ENCODE measurements at regions not wholly inside any gene's neighbourhood (a gene's known extent, or its start where the extent isn't known, plus 50 kb on each side); places are given as distances from the start of the nearest gene placed in this dataset.

DNA sequence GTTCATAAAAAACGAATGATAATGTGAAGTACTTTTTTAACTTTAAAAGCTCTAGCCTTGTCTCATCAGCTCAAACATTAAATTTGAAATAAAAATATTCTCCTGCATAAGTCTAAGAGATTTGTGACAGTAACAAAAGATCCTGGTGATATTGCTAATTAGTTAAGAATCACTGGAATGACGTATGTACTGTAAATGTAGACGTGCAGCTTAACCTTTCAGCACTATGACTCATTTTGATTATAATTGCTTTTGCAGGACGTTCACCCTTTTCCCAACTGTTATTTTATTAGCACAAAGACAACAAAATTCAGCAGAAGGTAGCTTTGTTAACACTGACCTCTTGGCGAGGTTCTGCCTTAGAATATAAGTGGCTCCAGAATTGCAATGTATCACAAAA lies 68.6 kb downstream of the TENT5A start:
- Mint-ChIP-seq H3K27me3 (ENCODE audit: unreplicated experiment) (no peaks in the 10 kb centered on the region), H3K36me3 (ENCODE audit: insufficient read depth, unreplicated experiment) (no peaks in the 10 kb centered on the region), H3K4me1 (ENCODE audit: low read depth, unreplicated experiment) (peaks cover 6% of the 10 kb centered on the region), H3K4me3 (ENCODE audit: low read depth, unreplicated experiment) (no peak overlapping the region), H3K9me3 (ENCODE audit: low read depth, unreplicated experiment) (no peaks in the 10 kb centered on the region), H3K27ac (ENCODE audit: unreplicated experiment) (no peak overlapping the region)
- DNase-seq = no peak
- TF ChIP-seq, protein P1, sequence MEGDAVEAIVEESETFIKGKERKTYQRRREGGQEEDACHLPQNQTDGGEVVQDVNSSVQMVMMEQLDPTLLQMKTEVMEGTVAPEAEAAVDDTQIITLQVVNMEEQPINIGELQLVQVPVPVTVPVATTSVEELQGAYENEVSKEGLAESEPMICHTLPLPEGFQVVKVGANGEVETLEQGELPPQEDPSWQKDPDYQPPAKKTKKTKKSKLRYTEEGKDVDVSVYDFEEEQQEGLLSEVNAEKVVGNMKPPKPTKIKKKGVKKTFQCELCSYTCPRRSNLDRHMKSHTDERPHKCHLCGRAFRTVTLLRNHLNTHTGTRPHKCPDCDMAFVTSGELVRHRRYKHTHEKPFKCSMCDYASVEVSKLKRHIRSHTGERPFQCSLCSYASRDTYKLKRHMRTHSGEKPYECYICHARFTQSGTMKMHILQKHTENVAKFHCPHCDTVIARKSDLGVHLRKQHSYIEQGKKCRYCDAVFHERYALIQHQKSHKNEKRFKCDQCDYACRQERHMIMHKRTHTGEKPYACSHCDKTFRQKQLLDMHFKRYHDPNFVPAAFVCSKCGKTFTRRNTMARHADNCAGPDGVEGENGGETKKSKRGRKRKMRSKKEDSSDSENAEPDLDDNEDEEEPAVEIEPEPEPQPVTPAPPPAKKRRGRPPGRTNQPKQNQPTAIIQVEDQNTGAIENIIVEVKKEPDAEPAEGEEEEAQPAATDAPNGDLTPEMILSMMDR (IDR thresholded peaks at IDR 0.05; ENCODE audit: unreplicated experiment) = no peak
- no TSS peak for BruUV-seq (replicated peaks)
- CTCF ChIA-PET = no interaction called here
- intact Hi-C loops (cut with micrococcal nuclease; ENCODE audit: unreplicated experiment) = no loop called here

DNA sequence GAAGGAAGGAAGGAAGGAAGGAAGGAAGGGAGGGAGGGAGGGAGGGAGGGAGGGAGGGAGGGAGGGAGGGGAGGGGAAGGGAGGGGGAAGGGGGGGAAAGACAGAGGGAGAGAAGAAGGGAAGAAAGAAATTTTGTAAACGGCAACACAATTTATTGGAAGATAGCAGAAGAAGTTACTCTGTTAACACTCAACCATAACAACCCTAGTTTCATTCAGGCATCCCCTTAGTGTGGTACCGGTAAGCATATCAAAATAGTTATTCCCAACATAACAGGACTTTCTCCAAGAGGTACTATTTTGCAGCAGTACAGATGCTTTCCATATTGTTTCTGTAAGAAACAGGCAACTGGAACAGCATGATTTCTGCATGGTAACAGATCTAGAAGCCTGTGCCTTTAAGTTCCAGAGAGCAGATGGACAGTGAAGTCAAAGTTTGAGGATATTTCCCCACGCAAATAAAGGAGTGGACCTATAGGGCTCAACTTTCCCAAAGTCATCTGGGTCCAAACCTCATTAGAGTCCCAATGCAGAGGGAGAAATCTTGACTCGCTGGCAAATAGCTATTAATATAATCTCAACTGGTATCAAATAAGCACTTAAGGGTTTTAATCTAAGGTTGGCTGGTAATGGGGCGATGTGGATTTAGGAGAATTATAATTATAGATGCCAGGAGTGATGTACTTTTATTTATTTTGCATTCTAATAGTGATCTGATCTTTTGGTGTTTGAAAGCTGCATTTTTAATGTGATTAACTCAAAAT lies 69.4 kb downstream of the TENT5A start:
- intact Hi-C loops (cut with micrococcal nuclease; ENCODE audit: unreplicated experiment) = no loop called here
- Mint-ChIP-seq H3K4me3 (ENCODE audit: low read depth, unreplicated experiment) (no peak overlapping the region), H3K4me1 (ENCODE audit: low read depth, unreplicated experiment) (peaks cover 6% of the 10 kb centered on the region), H3K36me3 (ENCODE audit: insufficient read depth, unreplicated experiment) (no peaks in the 10 kb centered on the region), H3K9me3 (ENCODE audit: low read depth, unreplicated experiment) (no peaks in the 10 kb centered on the region), H3K27me3 (ENCODE audit: unreplicated experiment) (no peaks in the 10 kb centered on the region), H3K27ac (ENCODE audit: unreplicated experiment) (no peak overlapping the region)
- CTCF ChIA-PET = no interaction called here
- no peak for DNase-seq
- TF ChIP-seq, protein P1 (IDR thresholded peaks at IDR 0.05; ENCODE audit: unreplicated experiment) = no peak
- BruUV-seq (replicated peaks) = no TSS peak

DNA sequence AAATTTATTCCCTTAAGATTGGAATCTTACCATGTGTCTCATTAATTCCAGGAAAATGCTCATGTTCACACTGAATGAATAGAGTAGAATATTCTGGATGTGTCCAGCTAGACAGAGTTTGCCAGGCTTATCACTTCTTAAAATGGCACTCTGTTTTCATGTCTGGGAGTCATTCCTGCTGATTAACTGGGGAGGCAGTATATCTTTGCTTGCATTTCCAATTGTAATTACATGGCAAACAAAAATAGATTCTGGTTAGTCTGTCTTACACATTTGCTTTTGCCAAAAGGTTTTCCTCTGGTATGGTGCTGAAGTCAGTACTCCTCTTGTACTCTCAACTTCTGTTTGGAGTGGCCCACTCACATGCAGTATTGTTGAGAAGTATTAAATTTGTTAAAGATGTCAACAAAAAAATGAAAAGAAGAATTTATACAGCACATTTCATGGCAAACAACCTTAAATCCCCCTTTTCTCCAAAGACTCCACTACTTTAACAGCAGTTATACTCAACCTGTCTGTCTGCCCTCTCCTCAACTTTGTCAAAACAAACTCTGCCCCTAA lies 70.2 kb downstream of the TENT5A start:
- Mint-ChIP-seq H3K9me3 (ENCODE audit: low read depth, unreplicated experiment) (no peaks in the 10 kb centered on the region), H3K36me3 (ENCODE audit: insufficient read depth, unreplicated experiment) (no peaks in the 10 kb centered on the region), H3K27ac (ENCODE audit: unreplicated experiment) (no peak overlapping the region), H3K4me1 (ENCODE audit: low read depth, unreplicated experiment) (peaks cover 6% of the 10 kb centered on the region), H3K27me3 (ENCODE audit: unreplicated experiment) (no peaks in the 10 kb centered on the region), H3K4me3 (ENCODE audit: low read depth, unreplicated experiment) (no peak overlapping the region)
- intact Hi-C loops (cut with micrococcal nuclease; ENCODE audit: unreplicated experiment) = no loop called here
- BruUV-seq (replicated peaks) = no TSS peak
- CTCF ChIA-PET = no interaction called here
- TF ChIP-seq, protein P1 (IDR thresholded peaks at IDR 0.05; ENCODE audit: unreplicated experiment) = no peak
- no peak for DNase-seq

DNA sequence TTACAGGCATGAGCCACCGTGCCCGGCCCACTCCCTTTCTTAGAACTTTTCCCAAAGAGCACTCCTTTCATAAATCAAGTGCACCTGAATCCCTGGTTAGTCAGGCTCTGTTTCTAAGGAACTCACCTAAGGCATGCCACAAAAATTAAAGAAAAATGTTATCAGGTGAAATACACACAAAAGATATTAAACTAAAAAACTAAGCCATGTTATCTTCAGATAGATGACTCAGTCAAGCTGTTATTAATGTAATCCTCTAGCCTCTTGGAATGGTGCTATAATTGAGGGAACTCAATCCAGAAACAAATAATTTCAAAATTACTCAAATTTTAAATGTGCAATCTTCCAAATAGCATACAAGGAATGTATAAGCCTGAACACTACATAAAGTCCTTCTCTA lies 83.0 kb downstream of the TENT5A start:
- H3K27me3 Mint-ChIP-seq (ENCODE audit: unreplicated experiment) = no peaks in the 10 kb centered on the region
- no TSS peak for BruUV-seq (replicated peaks)
- no peaks in the 10 kb centered on the region for H3K9me3 Mint-ChIP-seq (ENCODE audit: low read depth, unreplicated experiment)
- H3K36me3 Mint-ChIP-seq (ENCODE audit: insufficient read depth, unreplicated experiment) = no peaks in the 10 kb centered on the region
- H3K4me3 Mint-ChIP-seq (ENCODE audit: low read depth, unreplicated experiment) = no peak overlapping the region
- no peak for DNase-seq
- intact Hi-C loops (cut with micrococcal nuclease; ENCODE audit: unreplicated experiment) = no loop called here
- no peaks in the 10 kb centered on the region for H3K4me1 Mint-ChIP-seq (ENCODE audit: low read depth, unreplicated experiment)
- no peak overlapping the region for H3K27ac Mint-ChIP-seq (ENCODE audit: unreplicated experiment)
- TF ChIP-seq, protein P1 (IDR thresholded peaks at IDR 0.05; ENCODE audit: unreplicated experiment) = no peak
- CTCF ChIA-PET = no interaction called here

Measured in Calu3 (cell line).